Activated T-cell treated with anti-CD3 and anti-CD28 coated beads, Interleukin-2, amount 50 U/mL, for 24 hours (primary cell): ENCODE measurements at regions not wholly inside any gene's neighbourhood (a gene's known extent, or its start where the extent isn't known, plus 50 kb on each side); places are given as distances from the start of the nearest gene placed in this dataset.
"Not testable (repeated sequence)": the region's sequence is repeated elsewhere in the genome, so short reads cannot be mapped to it uniquely, and the experiment has no call there.

Experiments
- DNase-seq: peaks from one replicate; pipeline ENCODE4 v3.0.0-alpha.2; 2020
- H3K27ac Mint-ChIP-seq: 2 replicates; pipeline ENCODE4 v1.8.0; 2020; ENCODE audit warnings: mild to moderate bottlenecking, mixed read lengths
- H3K27me3 Mint-ChIP-seq: 2 replicates; pipeline ENCODE4 v1.8.0; 2020; ENCODE audit warnings: mixed read lengths
- H3K36me3 Mint-ChIP-seq: 2 replicates; pipeline ENCODE4 v1.8.0; 2020; ENCODE audit warnings: low read depth, mixed read lengths
- H3K4me1 Mint-ChIP-seq: 2 replicates; pipeline ENCODE4 v1.8.0; 2020; ENCODE audit warnings: low read depth, mixed read lengths
- H3K4me3 Mint-ChIP-seq: 2 replicates; pipeline ENCODE4 v1.8.0; 2020; ENCODE audit warnings: mild to moderate bottlenecking, moderate library complexity, mixed read lengths
- H3K9me3 Mint-ChIP-seq: 2 replicates; pipeline ENCODE4 v1.8.0; 2020; ENCODE audit warnings: mixed read lengths

DNA sequence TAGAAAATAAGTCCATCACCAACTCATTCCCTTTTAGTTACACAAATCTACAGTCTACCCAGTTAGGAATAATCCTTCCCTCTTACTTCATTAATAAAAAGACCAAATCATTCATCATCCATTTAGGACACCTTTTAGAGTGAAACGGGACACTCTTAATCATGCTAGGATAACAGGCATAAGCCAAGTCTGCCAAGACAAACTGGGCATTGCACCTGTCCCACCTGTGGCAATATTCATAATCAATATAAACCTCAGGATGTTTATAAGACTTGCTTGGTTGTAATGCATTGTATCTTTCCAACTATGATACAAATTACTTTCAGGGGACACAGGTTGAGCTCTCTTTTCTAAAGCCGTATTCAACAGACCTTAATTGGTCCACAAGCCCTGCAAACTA is 82.7 kb upstream of the SH3BP4 start:
- Mint-ChIP-seq H3K36me3 (no peaks in the 10 kb centered on the region), H3K9me3 (peaks cover 4% of the 10 kb centered on the region), H3K4me1 (no peaks in the 10 kb centered on the region), H3K27ac (no peak overlapping the region), H3K4me3 (no peak overlapping the region), H3K27me3 (peaks cover 13% of the 10 kb centered on the region)
- DNase-seq = no peak

DNA sequence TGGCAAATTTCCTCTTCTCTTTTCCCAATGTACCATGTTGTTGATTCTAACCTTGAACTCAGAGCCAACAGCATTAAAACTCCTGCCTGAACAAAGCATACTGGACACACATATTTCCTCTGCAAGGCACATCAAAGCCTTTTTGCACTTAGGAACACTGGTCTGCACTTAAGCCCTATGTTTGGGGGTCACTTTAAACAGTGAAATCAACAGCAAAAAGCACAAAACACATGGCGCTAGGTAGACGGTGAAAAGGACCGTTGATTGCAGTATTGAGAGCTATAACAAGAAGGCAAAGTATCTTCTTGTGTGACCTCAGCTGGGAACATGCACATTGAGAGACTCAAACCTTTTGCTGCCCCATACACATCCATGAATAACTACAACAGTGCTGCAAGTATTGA is 83.9 kb upstream of the SH3BP4 start:
- peaks cover 9% of the 10 kb centered on the region for H3K27me3 Mint-ChIP-seq
- no peak for DNase-seq
- no peaks in the 10 kb centered on the region for H3K4me1 Mint-ChIP-seq
- H3K27ac Mint-ChIP-seq = no peak overlapping the region
- H3K36me3 Mint-ChIP-seq = no peaks in the 10 kb centered on the region
- H3K4me3 Mint-ChIP-seq = no peak overlapping the region
- H3K9me3 Mint-ChIP-seq = peaks cover 4% of the 10 kb centered on the region

DNA sequence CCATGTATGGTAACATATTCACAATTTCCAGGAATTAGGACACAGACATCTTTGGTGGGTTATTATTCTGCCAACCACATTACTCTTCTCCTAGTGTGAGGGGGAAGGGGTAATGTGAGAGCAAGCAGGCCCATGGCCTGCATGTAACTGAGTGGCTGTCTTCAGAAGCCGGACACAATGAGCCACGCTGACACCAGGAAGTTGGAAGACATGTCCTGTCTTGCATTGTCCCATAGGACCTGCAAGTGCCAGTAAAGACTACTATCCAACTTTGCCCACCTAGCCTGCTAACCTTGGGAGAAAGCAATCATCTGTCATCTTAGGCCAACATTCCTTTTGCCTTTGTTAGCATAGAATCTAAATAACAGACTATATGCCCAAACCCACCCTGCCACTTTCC is 86.2 kb upstream of the SH3BP4 start:
- peaks cover 4% of the 10 kb centered on the region for H3K9me3 Mint-ChIP-seq
- H3K4me3 Mint-ChIP-seq = no peak overlapping the region
- no peak for DNase-seq
- no peaks in the 10 kb centered on the region for H3K4me1 Mint-ChIP-seq
- H3K27ac Mint-ChIP-seq = no peak overlapping the region
- no peaks in the 10 kb centered on the region for H3K36me3 Mint-ChIP-seq
- peaks cover 6% of the 10 kb centered on the region for H3K27me3 Mint-ChIP-seq

DNA sequence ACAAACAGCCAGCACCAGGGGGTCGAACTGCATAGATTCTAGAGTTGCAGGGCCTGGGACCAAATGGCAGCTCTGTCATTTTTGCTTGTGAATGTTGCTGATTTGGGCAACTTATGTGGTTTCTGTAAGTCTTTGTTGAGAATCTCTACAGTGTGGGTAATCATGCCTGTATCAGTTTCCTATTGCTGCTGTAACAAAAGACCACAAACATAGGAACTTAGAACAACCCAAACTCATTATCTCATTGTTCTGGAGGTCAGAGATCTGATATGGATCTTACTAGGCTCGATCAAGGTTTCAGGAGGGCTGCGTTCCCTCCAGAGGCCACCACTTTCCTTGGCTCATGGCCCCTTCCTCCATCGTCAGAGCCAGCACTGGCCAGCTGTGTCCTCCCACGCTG is 86.8 kb upstream of the SH3BP4 start:
- no peak for DNase-seq
- H3K27me3 Mint-ChIP-seq = peaks cover 2% of the 10 kb centered on the region
- H3K9me3 Mint-ChIP-seq = peaks cover 4% of the 10 kb centered on the region
- no peak overlapping the region for H3K27ac Mint-ChIP-seq
- H3K4me1 Mint-ChIP-seq = no peaks in the 10 kb centered on the region
- H3K4me3 Mint-ChIP-seq = no peak overlapping the region
- no peaks in the 10 kb centered on the region for H3K36me3 Mint-ChIP-seq

DNA sequence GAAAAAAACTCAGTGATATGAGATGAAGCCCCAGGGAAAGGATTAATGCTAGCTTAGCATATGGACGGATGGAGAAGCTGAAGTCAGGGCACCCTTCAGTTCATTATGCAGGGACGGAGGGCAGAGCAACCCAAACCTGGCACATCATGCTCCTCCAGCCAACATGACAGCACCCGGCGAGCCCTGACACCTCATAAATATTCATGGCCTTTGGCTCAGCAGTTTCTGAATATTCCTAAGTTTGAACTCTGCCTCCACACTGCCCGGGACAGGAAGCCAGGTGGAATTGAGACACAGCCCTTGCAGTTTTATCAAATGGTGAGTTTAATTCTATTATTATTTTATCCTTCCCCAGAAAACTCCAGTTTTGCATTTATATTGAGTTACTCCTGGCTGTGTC is 87.3 kb upstream of the SH3BP4 start:
- Mint-ChIP-seq H3K36me3 (no peaks in the 10 kb centered on the region), H3K9me3 (peaks cover 4% of the 10 kb centered on the region), H3K4me1 (no peaks in the 10 kb centered on the region), H3K27ac (no peak overlapping the region), H3K27me3 (peaks cover 2% of the 10 kb centered on the region), H3K4me3 (no peak overlapping the region)
- DNase-seq = no peak

DNA sequence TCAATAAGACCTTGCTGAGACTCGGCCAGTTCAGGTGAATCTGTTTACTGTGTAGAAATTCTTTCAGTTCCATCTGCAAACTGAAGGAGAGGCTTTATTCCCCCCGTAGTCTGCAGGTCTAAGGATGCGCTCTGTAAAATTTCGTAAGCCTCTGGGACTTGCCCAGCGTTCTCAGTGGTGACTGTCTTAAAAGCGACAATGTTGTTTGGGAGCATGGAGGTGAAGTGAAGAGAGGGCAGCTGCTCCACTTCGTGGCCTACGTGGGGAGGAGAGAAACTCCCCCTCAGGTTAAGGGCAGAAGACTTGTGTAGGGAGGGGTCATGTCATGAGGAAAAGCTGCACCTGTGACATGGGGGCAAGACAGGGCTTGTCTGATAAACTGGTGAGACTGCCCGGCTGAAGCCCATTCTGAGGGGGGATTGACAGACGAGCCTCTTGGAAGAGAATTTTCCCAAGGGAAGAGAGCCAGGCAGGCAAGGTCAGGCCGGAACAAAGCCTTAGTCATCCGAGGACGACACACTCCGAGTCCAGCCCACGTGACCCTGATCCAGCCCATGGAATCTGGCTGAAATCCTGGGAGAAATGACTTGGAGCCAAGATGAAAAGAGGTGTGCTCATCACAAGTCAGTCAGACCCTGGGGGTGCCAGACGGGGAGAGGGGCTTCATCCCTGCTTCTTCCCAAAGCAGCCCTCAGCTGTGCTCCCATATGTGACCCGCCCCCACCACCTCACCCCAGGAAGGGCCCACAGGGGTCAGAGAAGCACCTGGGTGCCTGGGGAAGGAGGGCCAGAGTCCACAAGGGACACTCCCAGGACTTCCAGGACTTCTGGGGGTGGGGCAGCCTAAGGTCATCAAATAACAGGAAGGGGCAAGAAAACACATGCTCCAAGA is 88.5 kb upstream of the SH3BP4 start:
- DNase-seq = no peak
- no peak overlapping the region for H3K27ac Mint-ChIP-seq
- H3K36me3 Mint-ChIP-seq = no peaks in the 10 kb centered on the region
- H3K4me3 Mint-ChIP-seq = no peak overlapping the region
- no peaks in the 10 kb centered on the region for H3K4me1 Mint-ChIP-seq
- peaks cover 2% of the 10 kb centered on the region for H3K27me3 Mint-ChIP-seq
- H3K9me3 Mint-ChIP-seq = peaks cover 4% of the 10 kb centered on the region

DNA sequence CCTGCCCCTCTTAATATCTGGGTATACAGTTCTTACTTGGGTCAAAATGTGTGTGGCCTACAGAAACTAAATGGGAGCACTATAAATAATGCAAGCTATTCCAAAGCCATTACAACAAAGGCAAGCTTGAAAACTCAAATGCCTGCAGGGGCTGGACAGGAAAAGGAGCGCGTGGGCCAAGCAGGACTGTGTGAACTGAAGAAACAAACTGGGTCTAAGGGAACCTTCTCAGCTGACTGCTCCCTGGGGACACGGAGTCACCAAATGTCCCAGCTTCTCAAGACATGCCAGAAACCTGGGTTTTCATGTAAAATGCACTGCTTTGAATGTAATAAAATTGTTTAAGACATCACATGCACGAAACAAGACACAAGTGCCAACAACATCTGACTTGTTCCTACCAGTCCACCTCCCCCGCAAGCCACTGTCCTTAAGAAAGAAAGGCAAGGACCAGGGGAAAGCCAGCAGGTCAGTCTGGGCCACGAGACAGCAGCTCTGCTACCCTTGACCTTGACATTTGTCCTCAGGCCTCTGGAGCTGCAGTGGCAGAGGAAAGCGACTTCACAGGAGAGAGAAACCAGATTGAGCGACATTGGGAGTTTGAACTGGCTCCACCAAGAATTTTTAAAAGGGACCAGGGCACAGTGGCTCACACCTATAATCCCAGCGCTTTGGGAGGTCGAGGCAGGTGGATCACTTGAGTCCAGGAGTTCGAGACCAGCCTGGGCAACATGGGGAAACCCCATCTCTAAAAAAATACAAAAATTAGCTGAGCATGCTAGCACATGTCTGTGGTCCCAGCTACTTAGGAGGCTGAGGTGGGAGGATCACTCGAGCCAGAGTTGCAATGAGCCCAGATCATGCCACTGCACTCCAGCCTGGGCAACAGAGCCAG is 89.7 kb upstream of the SH3BP4 start:
- no peaks in the 10 kb centered on the region for H3K27me3 Mint-ChIP-seq
- DNase-seq = no peak
- H3K27ac Mint-ChIP-seq = no peak overlapping the region
- peaks cover 4% of the 10 kb centered on the region for H3K9me3 Mint-ChIP-seq
- H3K4me3 Mint-ChIP-seq = no peak overlapping the region
- H3K4me1 Mint-ChIP-seq = no peaks in the 10 kb centered on the region
- no peaks in the 10 kb centered on the region for H3K36me3 Mint-ChIP-seq

DNA sequence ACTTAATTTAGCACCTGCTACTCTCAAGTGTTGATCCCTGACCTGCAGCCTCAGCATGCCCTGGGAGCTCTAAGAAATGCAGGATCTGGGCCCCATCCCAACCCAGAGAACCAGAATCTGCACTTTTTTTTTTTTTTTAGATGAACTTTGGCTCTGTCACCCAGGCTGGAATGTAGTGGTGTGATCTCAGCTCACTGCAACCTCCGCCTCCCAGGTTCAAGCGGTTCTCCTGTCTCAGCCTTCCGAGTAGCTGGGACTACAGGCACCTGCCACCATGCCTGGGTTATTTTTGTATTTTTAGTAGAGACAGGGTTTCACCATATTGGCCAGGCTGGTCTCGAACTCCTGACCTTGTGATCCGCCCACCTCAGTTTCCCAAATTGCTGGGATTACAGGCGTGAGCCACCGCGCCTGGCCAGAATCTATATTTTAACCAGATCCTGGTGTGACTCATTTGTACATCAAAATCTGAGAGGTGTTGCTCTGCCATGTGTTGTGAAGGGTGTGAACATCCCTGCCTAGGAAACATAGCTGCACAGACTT is 92.4 kb upstream of the SH3BP4 start:
- H3K9me3 Mint-ChIP-seq, H3K27me3 Mint-ChIP-seq, H3K36me3 Mint-ChIP-seq, H3K4me3 Mint-ChIP-seq, H3K4me1 Mint-ChIP-seq, H3K27ac Mint-ChIP-seq, DNase-seq: not testable (repeated sequence)

DNA sequence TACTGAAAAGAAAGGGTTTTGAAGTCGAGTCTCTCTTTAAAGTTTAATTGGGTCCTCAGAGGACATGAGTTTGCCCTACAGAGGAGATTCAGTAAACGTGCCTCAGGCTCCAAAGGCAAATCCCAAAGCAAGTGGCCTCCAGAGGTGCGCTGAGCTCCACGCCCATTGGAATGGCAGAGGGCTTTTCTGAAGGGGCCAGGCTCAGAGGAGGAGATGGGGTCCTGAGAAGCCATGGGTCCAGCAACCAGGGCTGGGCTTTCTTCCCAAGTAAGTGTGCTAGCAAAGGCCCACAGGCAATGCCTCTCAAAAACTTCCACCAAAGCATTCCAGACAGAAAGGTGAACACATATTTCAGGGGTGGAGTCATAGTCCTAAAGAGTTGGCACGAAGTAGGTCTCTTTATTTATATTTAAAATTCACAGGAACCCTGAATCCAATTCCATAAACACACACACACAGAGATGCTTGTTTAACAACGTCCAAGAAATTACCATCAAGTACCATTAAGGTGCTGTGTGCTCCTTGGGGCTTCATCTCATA is 93.0 kb upstream of the SH3BP4 start:
- Mint-ChIP-seq H3K27ac (no peak overlapping the region), H3K36me3 (no peaks in the 10 kb centered on the region), H3K27me3 (peaks cover 9% of the 10 kb centered on the region), H3K9me3 (no peaks in the 10 kb centered on the region), H3K4me3 (no peak overlapping the region), H3K4me1 (no peaks in the 10 kb centered on the region)
- no peak for DNase-seq

DNA sequence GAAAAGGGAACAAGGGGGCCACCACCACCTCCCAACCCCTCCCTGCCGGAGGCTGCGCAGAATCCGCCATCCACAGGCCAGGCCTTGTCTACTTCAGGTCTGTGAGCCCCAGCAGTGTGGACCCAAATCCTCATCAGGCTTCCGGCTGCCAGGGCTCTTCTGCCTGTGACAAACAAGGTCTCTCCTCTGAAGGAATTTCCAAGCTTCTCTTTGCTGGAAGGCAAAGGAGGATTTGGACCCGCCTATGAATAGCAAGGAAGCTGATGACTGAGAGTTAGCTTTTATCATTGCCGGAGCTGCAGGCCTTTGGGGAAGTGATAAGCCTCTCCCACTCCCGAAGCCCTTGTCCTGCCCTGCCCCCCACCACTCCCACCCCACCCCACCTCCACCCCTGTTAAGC is 93.7 kb upstream of the SH3BP4 start:
- no peak for DNase-seq
- Mint-ChIP-seq H3K9me3 (no peaks in the 10 kb centered on the region), H3K27me3 (peaks cover 9% of the 10 kb centered on the region), H3K36me3 (no peaks in the 10 kb centered on the region), H3K4me3 (no peak overlapping the region), H3K4me1 (no peaks in the 10 kb centered on the region), H3K27ac (no peak overlapping the region)

DNA sequence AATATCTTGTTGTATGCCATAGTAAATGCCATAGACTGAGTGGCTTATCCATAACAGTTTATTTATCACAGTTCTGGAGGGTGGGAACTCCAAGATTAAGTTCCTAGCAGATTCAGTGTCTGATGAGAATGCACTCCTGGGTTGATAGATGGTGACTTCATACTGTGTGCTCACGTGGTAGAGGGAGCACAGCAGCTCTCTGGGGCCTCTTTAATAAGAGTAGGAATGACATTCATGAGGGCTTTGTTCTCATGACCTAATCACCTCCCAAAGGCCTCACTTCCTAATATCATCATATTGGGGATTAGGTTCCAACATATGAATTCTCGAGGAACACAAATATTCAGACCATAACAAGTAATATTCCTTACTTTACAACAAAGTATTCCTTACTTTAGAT is 98.1 kb upstream of the SH3BP4 start:
- DNase-seq = no peak
- H3K36me3 Mint-ChIP-seq = no peaks in the 10 kb centered on the region
- H3K9me3 Mint-ChIP-seq = no peaks in the 10 kb centered on the region
- no peaks in the 10 kb centered on the region for H3K4me1 Mint-ChIP-seq
- H3K27ac Mint-ChIP-seq = no peak overlapping the region
- H3K4me3 Mint-ChIP-seq = no peak overlapping the region
- peaks cover 13% of the 10 kb centered on the region for H3K27me3 Mint-ChIP-seq

DNA sequence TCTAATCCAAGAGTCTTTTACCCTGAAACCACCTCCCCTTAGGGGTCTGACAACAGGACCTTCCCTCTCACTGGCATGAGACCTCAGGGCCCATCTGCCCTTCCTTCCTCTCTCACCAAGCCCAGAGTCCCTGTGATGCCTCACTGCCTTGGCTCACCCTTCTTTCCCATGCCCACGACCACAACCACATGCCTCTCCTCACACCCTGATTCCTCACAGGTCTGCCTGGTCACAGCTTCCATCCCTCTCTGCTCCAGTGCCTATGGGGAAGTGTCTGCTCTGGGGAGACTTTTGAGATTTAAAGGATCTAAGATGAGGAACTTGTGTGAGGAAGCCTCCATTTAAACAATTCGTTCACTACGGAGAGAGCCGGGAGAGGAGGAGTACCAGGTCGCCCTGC is 98.9 kb upstream of the SH3BP4 start:
- no peaks in the 10 kb centered on the region for H3K4me1 Mint-ChIP-seq
- no peak overlapping the region for H3K4me3 Mint-ChIP-seq
- DNase-seq = no peak
- H3K27ac Mint-ChIP-seq = no peak overlapping the region
- H3K9me3 Mint-ChIP-seq = no peaks in the 10 kb centered on the region
- H3K36me3 Mint-ChIP-seq = no peaks in the 10 kb centered on the region
- H3K27me3 Mint-ChIP-seq = peaks cover 13% of the 10 kb centered on the region

DNA sequence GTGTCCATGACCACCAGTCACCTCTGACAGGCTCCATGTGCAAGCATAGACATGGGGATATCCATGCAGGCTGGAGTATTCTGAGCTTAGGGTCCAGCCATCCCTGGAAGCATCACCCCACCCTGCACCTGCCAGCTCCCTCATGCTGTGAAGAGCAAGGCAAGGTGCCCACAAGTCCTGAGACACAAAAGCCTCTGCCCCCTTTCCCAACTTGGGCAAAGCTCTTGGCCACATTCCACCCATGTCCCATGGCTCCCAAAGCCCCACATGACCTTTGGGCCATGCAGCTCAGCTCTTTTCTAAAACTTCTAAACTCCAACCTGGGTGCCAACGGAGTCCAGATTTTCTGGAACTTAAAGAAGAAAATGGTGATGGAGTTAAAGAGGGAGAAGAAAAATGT is 99.8 kb upstream of the SH3BP4 start:
- no peak for DNase-seq
- peaks cover 18% of the 10 kb centered on the region for H3K27me3 Mint-ChIP-seq
- no peaks in the 10 kb centered on the region for H3K4me1 Mint-ChIP-seq
- no peak overlapping the region for H3K27ac Mint-ChIP-seq
- no peaks in the 10 kb centered on the region for H3K9me3 Mint-ChIP-seq
- no peak overlapping the region for H3K4me3 Mint-ChIP-seq
- no peaks in the 10 kb centered on the region for H3K36me3 Mint-ChIP-seq

DNA sequence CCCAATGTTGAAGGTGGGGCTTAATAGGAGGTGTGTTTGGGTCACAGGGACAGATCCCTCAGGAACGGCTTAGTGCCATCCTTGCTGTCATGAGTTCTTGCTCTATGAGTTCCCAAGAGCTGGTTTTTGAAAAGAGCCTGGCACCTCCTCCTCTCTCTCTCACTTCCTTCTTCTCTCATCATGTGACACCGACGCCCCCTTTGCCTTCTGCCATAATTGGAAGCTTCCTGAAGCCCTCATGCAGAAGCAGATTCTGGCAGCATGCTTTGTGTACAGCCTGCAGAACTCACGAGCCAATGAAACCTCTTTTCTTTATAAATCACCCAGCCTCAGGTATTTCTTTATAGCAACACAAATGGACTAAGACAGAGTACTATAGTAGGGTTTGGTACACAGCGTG is 100.4 kb upstream of the SH3BP4 start:
- H3K27me3 Mint-ChIP-seq = peaks cover 18% of the 10 kb centered on the region
- H3K9me3 Mint-ChIP-seq = no peaks in the 10 kb centered on the region
- DNase-seq = no peak
- no peaks in the 10 kb centered on the region for H3K4me1 Mint-ChIP-seq
- no peak overlapping the region for H3K27ac Mint-ChIP-seq
- no peaks in the 10 kb centered on the region for H3K36me3 Mint-ChIP-seq
- no peak overlapping the region for H3K4me3 Mint-ChIP-seq

DNA sequence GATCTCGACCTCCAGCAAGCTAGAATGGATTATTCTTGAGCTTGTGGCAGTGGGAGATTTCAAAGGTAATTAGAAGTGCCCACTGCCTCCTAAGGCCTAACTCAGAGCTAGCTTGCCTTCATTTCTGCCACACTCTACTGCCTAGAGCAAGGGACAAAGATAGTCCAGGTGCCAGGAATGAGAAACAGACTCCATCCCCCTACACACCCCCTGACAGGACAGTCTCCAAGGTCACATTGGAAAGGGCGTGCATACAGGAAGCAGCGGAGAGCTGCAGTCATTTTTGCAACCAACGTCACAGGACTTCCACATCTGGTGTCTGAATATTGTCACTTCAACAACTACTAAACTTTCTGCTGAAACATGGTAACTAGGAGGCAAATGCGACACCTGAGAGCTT is 101.0 kb upstream of the SH3BP4 start:
- DNase-seq = no peak
- Mint-ChIP-seq H3K4me1 (no peaks in the 10 kb centered on the region), H3K27ac (no peak overlapping the region), H3K36me3 (no peaks in the 10 kb centered on the region), H3K4me3 (no peak overlapping the region), H3K9me3 (no peaks in the 10 kb centered on the region), H3K27me3 (peaks cover 16% of the 10 kb centered on the region)
